ENCODE measurements at regions not wholly inside any gene's neighbourhood (a gene's known extent, or its start where the extent isn't known, plus 50 kb on each side); places are given as distances from the start of the nearest gene placed in this dataset.

- Histone ChIP-seq H3K4me2 (ENCODE audit: insufficient read depth, low read length) (no peak overlapping the region), H4K20me1 (ENCODE audit: insufficient read depth, low read length) (no peaks in the 10 kb centered on the region)
- TF ChIP-seq CTCF (IDR thresholded peaks at IDR 0.05; ENCODE audit: extremely low read depth, low read depth, low read length), result no peak
These were observed 275.3 kb downstream of the TEX29 start for GRCh38 chr13:111595791-111596190.

DNA sequence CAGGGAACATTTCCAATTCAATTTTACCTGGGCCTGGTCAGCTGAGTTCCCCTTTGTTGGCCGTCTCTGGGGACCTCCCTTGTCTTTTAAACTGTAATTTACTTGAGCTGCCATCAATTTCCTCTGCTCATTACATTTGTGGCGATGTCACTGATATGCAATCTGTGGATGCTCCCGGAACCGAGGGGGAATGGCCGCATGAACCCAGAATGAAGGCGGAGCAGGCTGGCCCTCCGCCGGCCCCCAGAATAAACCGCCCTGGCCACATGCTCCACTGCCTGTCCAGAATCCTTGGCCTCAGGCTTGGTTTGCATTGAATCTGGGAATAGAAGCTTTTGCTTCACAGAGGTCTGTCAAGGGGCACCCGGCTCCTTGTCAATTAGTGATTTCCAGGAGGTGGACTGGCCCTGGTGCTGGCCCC is 276.8 kb downstream of the TEX29 start:
- Histone ChIP-seq H3K27ac (ENCODE audit: low read depth, low read length) (no peak overlapping the region), H3K4me3 (ENCODE audit: insufficient read depth, low read length) (no peak overlapping the region), H2AFZ (ENCODE audit: low read length) (no peak overlapping the region), H3K9me3 (ENCODE audit: low read depth, low read length) (no peaks in the 10 kb centered on the region), H3K4me1 (ENCODE audit: insufficient read depth, low read length) (no peaks in the 10 kb centered on the region), H4K20me1 (ENCODE audit: insufficient read depth, low read length) (no peaks in the 10 kb centered on the region), H3K79me2 (ENCODE audit: insufficient read depth, low read length) (no peaks in the 10 kb centered on the region), H3K36me3 (ENCODE audit: insufficient read depth, low read length) (no peaks in the 10 kb centered on the region), H3K27me3 (ENCODE audit: insufficient read depth, low read length) (no peaks in the 10 kb centered on the region), H3K4me2 (ENCODE audit: insufficient read depth, low read length) (no peak overlapping the region)
- TF ChIP-seq CTCF (IDR thresholded peaks at IDR 0.05; ENCODE audit: extremely low read depth, low read depth, low read length), result no peak
- DNase-seq (ENCODE audit: insufficient read length, low spot score, missing footprints), result no peak

More at GRCh38 chr13:111595791-111596190, 275.3 kb downstream of the TEX29 start:
- H3K36me3 ChIP-seq (ENCODE audit: insufficient read depth, low read length), result no peaks in the 10 kb centered on the region
- no peaks in the 10 kb centered on the region for H3K9me3 ChIP-seq (ENCODE audit: low read depth, low read length)
- no peak overlapping the region for H2AFZ ChIP-seq (ENCODE audit: low read length)
- H3K79me2 ChIP-seq (ENCODE audit: insufficient read depth, low read length), result no peaks in the 10 kb centered on the region
- no peaks in the 10 kb centered on the region for H3K4me1 ChIP-seq (ENCODE audit: insufficient read depth, low read length)
- H3K4me3 ChIP-seq (ENCODE audit: insufficient read depth, low read length), result no peak overlapping the region
- no peaks in the 10 kb centered on the region for H3K27me3 ChIP-seq (ENCODE audit: insufficient read depth, low read length)
- no peak for DNase-seq (ENCODE audit: insufficient read length, low spot score, missing footprints)
- H3K27ac ChIP-seq (ENCODE audit: low read depth, low read length), result no peak overlapping the region

- no peaks in the 10 kb centered on the region for H4K20me1 ChIP-seq (ENCODE audit: insufficient read depth, low read length)
- H3K9me3 ChIP-seq (ENCODE audit: low read depth, low read length), result peaks cover 2% of the 10 kb centered on the region
- H3K79me2 ChIP-seq (ENCODE audit: insufficient read depth, low read length), result no peaks in the 10 kb centered on the region
- no peak for TF ChIP-seq CTCF (IDR thresholded peaks at IDR 0.05; ENCODE audit: extremely low read depth, low read depth, low read length)
- no peak overlapping the region for H3K27ac ChIP-seq (ENCODE audit: low read depth, low read length)
- H3K27me3 ChIP-seq (ENCODE audit: insufficient read depth, low read length), result no peaks in the 10 kb centered on the region
- H3K4me1 ChIP-seq (ENCODE audit: insufficient read depth, low read length), result no peaks in the 10 kb centered on the region
- no peaks in the 10 kb centered on the region for H3K36me3 ChIP-seq (ENCODE audit: insufficient read depth, low read length)
- no peak overlapping the region for H3K4me3 ChIP-seq (ENCODE audit: insufficient read depth, low read length)
- H2AFZ ChIP-seq (ENCODE audit: low read length), result no peak overlapping the region
- no peak for DNase-seq (ENCODE audit: insufficient read length, low spot score, missing footprints)
- H3K4me2 ChIP-seq (ENCODE audit: insufficient read depth, low read length), result no peak overlapping the region
These were observed 277.2 kb downstream of the TEX29 start for GRCh38 chr13:111597618-111598017.

DNA sequence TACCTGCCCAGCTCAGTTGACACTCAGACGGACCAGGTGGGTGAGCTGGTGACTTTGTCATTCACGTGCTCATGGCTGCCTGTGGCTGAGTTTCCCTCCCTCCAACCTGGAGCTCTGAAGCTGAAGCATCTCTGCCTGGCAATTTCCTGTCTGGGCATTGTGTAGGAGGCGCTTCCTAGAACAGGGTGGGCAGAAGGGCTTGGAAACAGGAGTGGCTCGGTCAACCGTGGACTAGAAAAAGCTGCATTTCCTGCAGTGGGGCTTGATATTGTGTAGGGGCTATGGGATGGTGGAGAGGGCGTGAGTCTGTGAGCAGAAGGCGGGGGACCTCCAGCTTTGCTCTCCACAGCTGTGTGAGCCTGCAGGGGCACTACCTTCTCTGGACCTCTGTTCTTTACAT is 278.3 kb downstream of the TEX29 start:
- DNase-seq (ENCODE audit: insufficient read length, low spot score, missing footprints), result no peak

More for the DNA sequence above, 278.3 kb downstream of the TEX29 start:
- Histone ChIP-seq H3K36me3 (ENCODE audit: insufficient read depth, low read length) (no peaks in the 10 kb centered on the region), H3K79me2 (ENCODE audit: insufficient read depth, low read length) (no peaks in the 10 kb centered on the region), H3K4me3 (ENCODE audit: insufficient read depth, low read length) (no peak overlapping the region), H3K4me2 (ENCODE audit: insufficient read depth, low read length) (no peak overlapping the region), H3K9me3 (ENCODE audit: low read depth, low read length) (peaks cover 2% of the 10 kb centered on the region), H2AFZ (ENCODE audit: low read length) (no peak overlapping the region), H3K4me1 (ENCODE audit: insufficient read depth, low read length) (no peaks in the 10 kb centered on the region), H3K27me3 (ENCODE audit: insufficient read depth, low read length) (no peaks in the 10 kb centered on the region), H4K20me1 (ENCODE audit: insufficient read depth, low read length) (no peaks in the 10 kb centered on the region), H3K27ac (ENCODE audit: low read depth, low read length) (no peak overlapping the region)
- TF ChIP-seq CTCF (IDR thresholded peaks at IDR 0.05; ENCODE audit: extremely low read depth, low read depth, low read length), result no peak
